B cell (primary cell): ENCODE measurements at regions not wholly inside any gene's neighbourhood (a gene's known extent, or its start where the extent isn't known, plus 50 kb on each side); places are given as distances from the start of the nearest gene placed in this dataset.

Source experiments
- ATAC-seq: fragments of 200-7000 bp; cut with Tn5 transposase; one replicate; pipeline ENCODE4 v1.10.0; 2021; ENCODE audit warnings: low read depth, mild to moderate bottlenecking, moderate number of reproducible peaks, moderate library complexity
- CTCF ChIA-PET: fragments of 350-600 bp; sonication (Branson Sonifier 250); formaldehyde crosslinking; loops from one replicate; lab custom pipeline; 2021; ENCODE audit warnings: antibody characterized with exemption, inconsistent platforms; lab: Charles Lee
- POLR2A ChIA-PET: fragments of 350-600 bp; sonication (Branson Sonifier 250); formaldehyde crosslinking; loops from one replicate; lab custom pipeline; 2021; ENCODE audit warnings: antibody characterized with exemption; lab: Charles Lee
- DNase-seq: peaks from one replicate; pipeline ENCODE4 v3.0.0; 2013
- H2AFZ ChIP-seq: 2 replicates; pipeline ENCODE4 v1.6.1; 2012; ENCODE audit warnings: mild to moderate bottlenecking, low read depth, low read length; ENCODE audit not compliant: insufficient read depth, poor library complexity, severe bottlenecking
- H3K27ac ChIP-seq, 2 donors: 1 replicate in 1 of 2; 2 replicates in 1 of 2; pipeline ENCODE4 v1.5.1; 2012 to 2013; ENCODE audit warnings: low read length in 2 of 2, mild to moderate bottlenecking in 2 of 2, moderate library complexity in 1 of 2
- H3K27me3 ChIP-seq, 4 experiments: fragments of 200-600 bp in 1 of 4; sonication (generic) in 1 of 4; replicated peaks in 1 of 4; 1 replicate in 2 of 4; 2 replicates in 2 of 4; pipeline versions ENCODE4 v1.6.1 to v1.7.0; 2013 to 2016; ENCODE audit warnings: low read length in 3 of 4, mild to moderate bottlenecking in 2 of 4, mixed read lengths in 1 of 4, moderate library complexity in 1 of 4; ENCODE audit not compliant: insufficient read depth in 4 of 4, control insufficient read depth in 3 of 4; ENCODE audit errors: control extremely low read depth in 1 of 4
- H3K36me3 ChIP-seq, 2 experiments: replicated peaks in 1 of 2; 1 replicate in 1 of 2; 2 replicates in 1 of 2; pipeline versions ENCODE4 v1.6.1 to v1.7.1; 2013; ENCODE audit warnings: low read length in 1 of 2; ENCODE audit not compliant: insufficient read depth in 2 of 2, control insufficient read depth in 1 of 2; ENCODE audit errors: control extremely low read depth in 1 of 2, extremely low read depth in 1 of 2
- H3K4me1 ChIP-seq, 2 donors: fragments of 200-600 bp in 1 of 2; sonication (generic) in 1 of 2; 1 replicate in 1 of 2; 2 replicates in 1 of 2; pipeline versions ENCODE4 v1.5.1 to v1.6.1; 2013 to 2017; ENCODE audit warnings: low read length in 2 of 2; ENCODE audit not compliant: control insufficient read depth in 2 of 2, insufficient read depth in 2 of 2
- H3K4me2 ChIP-seq: replicated peaks from 2 replicates; pipeline ENCODE3; 2012; ENCODE audit warnings: mild to moderate bottlenecking, low read depth, low read length; ENCODE audit not compliant: poor library complexity, severe bottlenecking
- H3K4me3 ChIP-seq, 5 experiments: fragments of 200-600 bp in 1 of 5; sonication (generic) in 1 of 5; 1 replicate in 3 of 5; 2 replicates in 2 of 5; pipeline versions ENCODE4 v1.5.1 to v1.7.0; 2011 to 2016; ENCODE audit warnings: low read length in 4 of 5, mild to moderate bottlenecking in 4 of 5, low read depth in 2 of 5, control low read depth in 1 of 5, moderate library complexity in 1 of 5; ENCODE audit not compliant: insufficient read depth in 1 of 5; ENCODE audit errors: control extremely low read depth in 1 of 5, extremely low read depth in 1 of 5
- H3K79me2 ChIP-seq: fragments of 200-600 bp; sonication (generic); one replicate; pipeline ENCODE4 v1.6.0; 2016; ENCODE audit warnings: low read length; ENCODE audit not compliant: control insufficient read depth, insufficient read depth
- H3K9ac ChIP-seq: fragments of 200-600 bp; sonication (generic); 2 replicates; pipeline ENCODE4 v1.6.1; 2017; ENCODE audit warnings: mild to moderate bottlenecking, low read length, moderate library complexity
- H3K9me3 ChIP-seq, 3 donors: one replicate each; pipeline versions ENCODE4 v1.6.1 to v1.7.1; 2013; ENCODE audit warnings: low read length in 2 of 3; ENCODE audit not compliant: control insufficient read depth in 2 of 3, insufficient read depth in 1 of 3; ENCODE audit errors: control extremely low read depth in 1 of 3
- H4K20me1 ChIP-seq: 2 replicates; pipeline ENCODE4 v1.6.0; 2012; ENCODE audit warnings: mild to moderate bottlenecking, low read length; ENCODE audit not compliant: insufficient read depth, control insufficient read depth, poor library complexity, severe bottlenecking
- H3K27ac Mint-ChIP-seq: one replicate; pipeline ENCODE4 v1.8.0; 2021; ENCODE audit warnings: mixed read lengths
- H3K27me3 Mint-ChIP-seq: one replicate; pipeline ENCODE4 v1.8.0; 2021; ENCODE audit warnings: mixed read lengths
- H3K4me1 Mint-ChIP-seq: one replicate; pipeline ENCODE4 v1.8.0; 2021; ENCODE audit warnings: mixed read lengths
- H3K4me3 Mint-ChIP-seq: one replicate; pipeline ENCODE4 v1.8.0; 2021; ENCODE audit warnings: mixed read lengths
- H3K9me3 Mint-ChIP-seq: one replicate; pipeline ENCODE4 v1.8.0; 2022; ENCODE audit warnings: mixed read lengths; ENCODE audit not compliant: insufficient read depth
- EZH2 ChIP-seq: IDR thresholded peaks from 2 replicates; pipeline ENCODE4 v1.6.1; 2012; ENCODE audit warnings: borderline replicate concordance, low read depth, mild to moderate bottlenecking, moderate library complexity, low read length; ENCODE audit not compliant: insufficient read depth, poor library complexity, severe bottlenecking
- WGBS: methylation state at CpG from one replicate; pipeline ENCODE4 v1.1.5; 2013; ENCODE audit warnings: missing lambda C conversion rate; ENCODE audit not compliant: insufficient coverage; 5-methylcytosine and 5-hydroxymethylcytosine counted together
- intact Hi-C: fragments of 100-400 bp; cut with micrococcal nuclease; formaldehyde crosslinking; loops from one replicate; pipeline ENCODE4 v1.10.0; 2022
- TF ChIP-seq, protein P1 (sequence below): fragments of 200-600 bp; IDR thresholded peaks from one replicate; pipeline ENCODE4 v1.8.0; 2022; ENCODE audit warnings: antibody characterized with exemption, mild to moderate bottlenecking

GRCh38 chr6:140915103-140915502, 1217.6 kb upstream of the GJE1 start:
- Mint-ChIP-seq H3K27ac (no peak overlapping the region), H3K4me1 (no peaks in the 10 kb centered on the region), H3K9me3 (no peaks in the 10 kb centered on the region), H3K4me3 (no peak overlapping the region), H3K27me3 (no peaks in the 10 kb centered on the region)
- ChIA-PET POLR2A (no interaction called here), CTCF (interaction anchor here (0.6 kb wide), 1 partner anchor 648 kb away, joined by 4 read pairs; no protein-coding TSS in a partner anchor)
- Histone ChIP-seq H3K4me2 (no peak overlapping the region), H3K4me3 (no peak overlapping the region), H3K79me2 (no peaks in the 10 kb centered on the region), H3K4me1 (no peaks in the 10 kb centered on the region), H3K9ac (no peak overlapping the region), H2AFZ (no peak overlapping the region), H3K36me3 (no peaks in the 10 kb centered on the region), H3K27me3 (no peaks in the 10 kb centered on the region), H3K9me3 (no peaks in the 10 kb centered on the region), H3K27ac (no peak overlapping the region), H4K20me1 (no peaks in the 10 kb centered on the region)
- ATAC-seq, result no peak
- intact Hi-C loops, result no loop called here
- TF ChIP-seq, protein P1, sequence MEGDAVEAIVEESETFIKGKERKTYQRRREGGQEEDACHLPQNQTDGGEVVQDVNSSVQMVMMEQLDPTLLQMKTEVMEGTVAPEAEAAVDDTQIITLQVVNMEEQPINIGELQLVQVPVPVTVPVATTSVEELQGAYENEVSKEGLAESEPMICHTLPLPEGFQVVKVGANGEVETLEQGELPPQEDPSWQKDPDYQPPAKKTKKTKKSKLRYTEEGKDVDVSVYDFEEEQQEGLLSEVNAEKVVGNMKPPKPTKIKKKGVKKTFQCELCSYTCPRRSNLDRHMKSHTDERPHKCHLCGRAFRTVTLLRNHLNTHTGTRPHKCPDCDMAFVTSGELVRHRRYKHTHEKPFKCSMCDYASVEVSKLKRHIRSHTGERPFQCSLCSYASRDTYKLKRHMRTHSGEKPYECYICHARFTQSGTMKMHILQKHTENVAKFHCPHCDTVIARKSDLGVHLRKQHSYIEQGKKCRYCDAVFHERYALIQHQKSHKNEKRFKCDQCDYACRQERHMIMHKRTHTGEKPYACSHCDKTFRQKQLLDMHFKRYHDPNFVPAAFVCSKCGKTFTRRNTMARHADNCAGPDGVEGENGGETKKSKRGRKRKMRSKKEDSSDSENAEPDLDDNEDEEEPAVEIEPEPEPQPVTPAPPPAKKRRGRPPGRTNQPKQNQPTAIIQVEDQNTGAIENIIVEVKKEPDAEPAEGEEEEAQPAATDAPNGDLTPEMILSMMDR, result no peak
- no peak for TF ChIP-seq EZH2
- no peak for DNase-seq
- no CpG with 5 or more reads among the region's 1 CpG for WGBS

DNA sequence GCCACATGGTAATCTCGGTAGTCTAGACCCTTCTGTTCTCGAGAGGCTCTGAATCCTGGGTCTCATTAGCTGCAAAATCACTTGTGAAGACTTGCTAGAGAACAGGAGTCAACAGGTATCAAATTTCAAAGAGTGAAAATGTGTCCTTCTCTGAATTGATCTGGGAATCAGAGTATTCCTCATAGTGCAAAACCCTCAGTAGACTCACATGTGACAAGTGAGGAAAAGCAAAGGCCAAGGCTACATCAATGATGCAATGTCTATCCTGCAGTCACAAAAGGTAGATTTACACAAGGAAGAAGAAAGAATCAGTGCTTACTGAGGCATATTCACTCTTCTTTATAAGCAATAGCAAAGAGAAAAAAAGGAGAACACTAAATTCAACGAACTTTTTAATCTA, 1220.0 kb upstream of the GJE1 start:
- Histone ChIP-seq H3K4me2 (no peak overlapping the region), H3K4me1 (no peaks in the 10 kb centered on the region), H3K4me3 (no peak overlapping the region), H3K79me2 (no peaks in the 10 kb centered on the region), H4K20me1 (no peaks in the 10 kb centered on the region), H3K9me3 (no peaks in the 10 kb centered on the region), H3K36me3 (no peaks in the 10 kb centered on the region), H2AFZ (no peak overlapping the region), H3K27me3 (no peaks in the 10 kb centered on the region), H3K9ac (no peak overlapping the region), H3K27ac (no peak overlapping the region)
- ATAC-seq (no peak), DNase-seq (no peak)
- WGBS, result 83% methylated on average over 2 of the region's 3 CpGs
- Mint-ChIP-seq H3K27me3 (no peaks in the 10 kb centered on the region), H3K27ac (no peak overlapping the region), H3K4me1 (no peaks in the 10 kb centered on the region), H3K9me3 (no peaks in the 10 kb centered on the region), H3K4me3 (no peak overlapping the region)
- intact Hi-C loops, result no loop called here
- ChIA-PET CTCF (no interaction called here), POLR2A (no interaction called here)
- TF ChIP-seq, protein P1, result no peak
- no peak for TF ChIP-seq EZH2
